Ramos (cell line): ENCODE measurements at regions not wholly inside any gene's neighbourhood (a gene's known extent, or its start where the extent isn't known, plus 50 kb on each side); places are given as distances from the start of the nearest gene placed in this dataset.
"Not testable (repeated sequence)": the region's sequence is repeated elsewhere in the genome, so short reads cannot be mapped to it uniquely, and the experiment has no call there.

Experiments
- in situ Hi-C: fragments of 300-500 bp; cut with MboI; formaldehyde crosslinking; loops from one replicate; pipeline ENCODE4 v1.14.3; 2022; ENCODE audit warnings: low sequenced_read_pairs; ENCODE audit not compliant: unreplicated experiment

DNA sequence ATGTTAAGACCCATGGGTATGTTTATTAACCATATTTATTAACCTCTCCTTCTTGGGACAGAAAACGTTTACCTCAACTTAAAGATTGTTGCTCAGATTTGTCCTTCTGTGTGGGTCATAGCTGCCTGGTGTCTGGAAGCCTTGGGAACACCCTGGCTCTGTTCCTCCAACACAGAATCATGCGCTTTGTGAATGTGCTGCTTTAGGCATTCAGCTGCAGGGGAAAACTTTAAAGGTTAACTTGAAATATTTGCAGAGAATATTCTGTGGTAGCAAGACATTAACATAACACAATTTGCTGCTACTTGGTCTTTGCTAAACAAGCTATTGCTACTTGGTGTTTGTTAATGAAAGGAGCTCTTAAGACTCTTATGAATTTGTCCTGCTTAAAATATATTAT lies 50.5 kb upstream of the THOC3 start:
- in situ Hi-C loops = not testable (repeated sequence)

- in situ Hi-C loops = not testable (repeated sequence)
Measured at GRCh38 chr5:176020852-176021251, 52.7 kb upstream of the THOC3 start.

GRCh38 chr5:176023535-176023934 lies 55.4 kb upstream of the THOC3 start:
- in situ Hi-C loops = not testable (repeated sequence)

- in situ Hi-C loops = not testable (repeated sequence)
Measured at GRCh38 chr5:176029445-176029844, 61.3 kb upstream of the THOC3 start.

- in situ Hi-C loops = not testable (repeated sequence)
Measured at GRCh38 chr5:176030361-176031117, 62.4 kb upstream of the THOC3 start.

- in situ Hi-C loops = not testable (repeated sequence)
Measured at GRCh38 chr5:176031118-176031510, 63.0 kb upstream of the THOC3 start.

DNA sequence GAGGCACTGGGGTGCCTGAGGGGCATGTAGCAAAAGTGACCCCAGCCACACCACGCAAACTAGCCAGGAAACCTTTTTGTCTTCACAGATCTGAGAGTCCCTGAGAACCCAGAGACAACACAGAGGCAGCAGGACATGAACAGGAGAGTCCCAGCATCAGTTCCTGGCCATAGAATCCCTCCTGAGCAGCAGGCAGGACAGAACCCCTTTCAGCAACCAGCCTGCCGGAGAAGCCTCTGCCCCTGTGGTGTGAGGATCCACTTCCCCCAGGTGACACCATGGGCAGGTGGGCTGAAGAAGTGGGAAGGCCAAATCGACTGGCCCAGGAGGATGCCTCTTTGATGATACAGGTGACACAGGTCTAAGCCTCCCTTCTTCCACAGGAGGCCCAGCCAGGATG lies 65.1 kb upstream of the THOC3 start:
- in situ Hi-C loops = not testable (repeated sequence)

DNA sequence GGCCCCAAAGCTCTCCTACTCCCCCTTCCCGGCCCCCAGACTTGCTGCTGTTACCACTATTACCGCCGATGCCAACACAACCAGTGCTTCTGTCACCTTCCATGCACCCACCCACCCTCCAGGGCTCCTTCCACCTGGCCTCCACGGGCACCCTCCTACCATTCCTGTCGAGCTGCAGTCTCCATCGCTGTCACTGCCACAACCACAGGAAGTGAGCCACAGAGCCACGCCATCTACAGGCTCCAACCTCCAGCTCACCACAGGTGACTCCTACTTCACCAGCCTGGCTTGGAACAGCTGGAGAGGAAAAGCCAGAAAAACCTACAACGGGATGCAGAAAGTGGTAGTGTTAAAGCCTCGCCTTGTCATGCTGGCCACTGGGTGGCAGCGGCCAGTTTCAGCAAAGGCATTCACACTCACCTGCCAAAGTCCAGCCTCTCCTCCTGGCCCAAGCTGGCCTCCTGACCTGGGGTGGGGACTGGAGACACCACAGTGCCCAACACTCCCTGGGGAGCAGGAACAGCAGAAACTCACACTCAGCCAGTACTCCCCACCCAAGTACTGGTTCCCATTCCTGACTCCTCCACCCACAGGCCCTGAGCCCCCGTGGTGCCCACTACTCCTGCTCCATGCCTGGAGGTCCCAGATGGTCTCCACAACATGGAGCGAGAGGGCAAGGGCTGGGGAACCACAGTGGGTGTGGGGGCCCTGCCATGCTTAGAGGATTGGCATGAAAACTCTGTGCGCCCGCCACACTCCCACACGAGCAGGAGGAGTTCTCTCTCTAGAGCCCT lies 66.5 kb upstream of the THOC3 start:
- in situ Hi-C loops = not testable (repeated sequence)

GRCh38 chr5:176035201-176035530 lies 67.1 kb upstream of the THOC3 start:
- in situ Hi-C loops = not testable (repeated sequence)

GRCh38 chr5:176035816-176036308 lies 67.7 kb upstream of the THOC3 start:
- in situ Hi-C loops = not testable (repeated sequence)

- in situ Hi-C loops = not testable (repeated sequence)
Measured at GRCh38 chr5:176036391-176036790, 68.3 kb upstream of the THOC3 start.

DNA sequence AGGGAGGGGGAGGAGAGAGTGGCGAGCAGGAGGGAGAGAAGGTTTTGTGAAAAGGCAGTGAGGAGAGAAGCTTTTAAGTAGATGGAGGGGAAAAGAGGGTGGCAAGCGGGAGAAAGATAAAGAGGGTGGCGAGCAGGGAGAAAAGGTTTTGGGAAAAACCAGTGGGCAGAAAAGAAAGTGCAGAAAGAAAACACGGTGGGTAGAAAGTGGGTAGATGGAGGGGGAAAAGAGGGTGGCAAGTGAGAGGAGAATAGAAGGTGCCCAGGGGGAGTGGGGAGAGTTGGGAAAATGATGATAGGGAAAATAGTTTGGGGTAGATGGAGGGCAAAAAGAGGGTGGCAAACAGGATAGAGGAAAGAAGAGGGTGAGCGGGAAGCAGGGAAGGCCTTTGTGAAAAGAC lies 69.1 kb upstream of the THOC3 start:
- in situ Hi-C loops = not testable (repeated sequence)

GRCh38 chr5:176040105-176040801 lies 72.1 kb upstream of the THOC3 start:
- in situ Hi-C loops = loop anchor here (10.0 kb wide), 1 partner anchor 1565 kb away; the partner anchor contains the start of gene B4GALT7

DNA sequence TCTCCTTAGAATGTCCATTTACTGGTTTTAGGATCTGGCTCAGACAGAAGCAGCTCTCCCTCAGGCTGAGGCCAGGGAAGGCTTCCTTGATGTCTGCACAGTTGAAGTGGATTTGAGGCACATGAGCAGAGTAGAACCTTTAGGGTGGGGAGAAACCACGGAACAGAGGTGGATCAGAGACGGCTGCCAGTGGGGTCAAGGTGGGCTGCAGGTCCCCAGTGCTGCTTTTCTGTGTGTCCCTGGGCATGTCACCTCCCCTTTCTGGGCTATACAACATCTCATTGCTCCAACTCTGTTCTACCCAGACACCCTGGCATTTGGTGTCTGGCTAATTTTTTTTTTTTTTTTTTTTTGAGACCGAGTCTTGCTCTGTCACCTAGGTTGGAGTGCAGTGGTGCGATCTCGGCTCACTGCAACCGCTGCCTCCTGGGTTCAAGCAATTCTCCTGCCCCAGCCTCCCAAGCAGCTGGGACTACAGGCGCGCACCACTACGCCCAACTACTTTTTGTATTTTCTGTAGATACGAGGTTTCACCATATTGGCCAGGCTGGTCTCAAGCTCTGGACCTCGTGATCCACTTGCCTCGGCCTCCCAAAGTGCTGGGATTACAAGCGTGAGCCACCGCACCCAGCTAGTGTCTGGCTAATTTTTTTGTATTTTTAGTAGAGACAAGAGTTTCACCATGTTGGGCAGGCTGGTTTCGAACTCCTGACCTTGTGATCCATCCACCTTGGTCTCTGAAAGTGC lies 73.3 kb upstream of the THOC3 start:
- in situ Hi-C loops = loop anchor here (10.0 kb wide), 1 partner anchor 1563 kb away; the partner anchor contains the start of gene B4GALT7

- in situ Hi-C loops = loop anchor here (10.0 kb wide), 1 partner anchor 1563 kb away; the partner anchor contains the start of gene B4GALT7
Measured at GRCh38 chr5:176042020-176042658, 74.0 kb upstream of the THOC3 start.

- in situ Hi-C loops = loop anchor here (10.0 kb wide), 1 partner anchor 1561 kb away; the partner anchor contains the start of gene B4GALT7
Measured at GRCh38 chr5:176043252-176043829, 75.2 kb upstream of the THOC3 start.

DNA sequence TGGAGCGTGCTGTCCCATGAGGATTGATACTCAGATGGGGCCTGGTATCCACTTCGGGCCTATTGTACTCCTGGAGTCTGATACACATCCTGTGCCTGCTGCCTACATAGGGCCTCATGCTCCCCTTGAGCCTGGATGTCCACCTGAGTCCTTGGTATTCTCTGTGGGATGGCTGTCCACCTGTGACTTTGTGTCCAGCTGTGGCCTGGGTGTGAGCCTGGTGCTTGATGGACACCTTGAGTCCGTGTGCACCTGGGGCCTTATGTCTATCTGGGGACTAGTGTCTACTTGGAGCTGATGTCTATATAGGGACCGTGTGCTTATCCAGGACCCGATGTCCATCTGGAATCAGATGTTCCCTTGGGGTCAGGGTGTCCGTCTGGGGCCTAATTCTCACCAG lies 75.9 kb upstream of the THOC3 start:
- in situ Hi-C loops = loop anchor here (10.0 kb wide), 1 partner anchor 1561 kb away; the partner anchor contains the start of gene B4GALT7

- in situ Hi-C loops = loop anchor here (10.0 kb wide), 1 partner anchor 1560 kb away; the partner anchor contains the start of gene B4GALT7
Measured at GRCh38 chr5:176044431-176044830, 76.3 kb upstream of the THOC3 start.

- in situ Hi-C loops = loop anchor here (10.0 kb wide), 1 partner anchor 1559 kb away; the partner anchor contains the start of gene B4GALT7
Measured at GRCh38 chr5:176045442-176045841, 77.3 kb upstream of the THOC3 start.
